ENCODE measurements at regions not wholly inside any gene's neighbourhood (a gene's known extent, or its start where the extent isn't known, plus 50 kb on each side); places are given as distances from the start of the nearest gene placed in this dataset.

GRCh38 chr22:46097268-46097900, 52.9 kb upstream of the PPARA start:
- H3K4me2 ChIP-seq (ENCODE audit: control insufficient read depth, extremely low read depth, insufficient read depth, low read depth, low read length): no peak overlapping the region
- no peaks in the 10 kb centered on the region for H3K27me3 ChIP-seq (ENCODE audit: control insufficient read depth, extremely low read depth, insufficient read depth, low read length)
- H3K79me2 ChIP-seq (ENCODE audit: control insufficient read depth, insufficient read depth, low read length): peaks cover 79% of the 10 kb centered on the region
- dilution Hi-C loops (cut with MboI; ENCODE audit: extremely low pct_ligation_motif_present, low sequenced_read_pairs): no loop called here
- no peak overlapping the region for H2AFZ ChIP-seq (ENCODE audit: control insufficient read depth, low read length)
- no peak overlapping the region for H3K9ac ChIP-seq (ENCODE audit: control insufficient read depth, extremely low read depth, insufficient read depth, low read length)
- H3K27ac ChIP-seq (ENCODE audit: control insufficient read depth, insufficient read depth, low read length): no peak overlapping the region
- TF ChIP-seq CTCF (optimal IDR thresholded peaks at IDR 0.05 in 1 of 3, IDR thresholded peaks at IDR 0.05 in 1 of 3, conservative IDR thresholded peaks at IDR 0.05 in 1 of 3; ENCODE audit: extremely low read depth in 1 of 3, insufficient read depth in 2 of 3, low read length in 3 of 3) (no peak), EZH2 (IDR thresholded peaks at IDR 0.05; ENCODE audit: low read length) (no peak)
- DNase-seq (ENCODE audit: low read depth, low spot score) (no peak), FAIRE-seq (no peak)
- H3K4me3 ChIP-seq (ENCODE audit: control insufficient read depth in 2 of 3, extremely low read depth in 1 of 3, insufficient read depth in 2 of 3, low read depth in 1 of 3, low read length in 3 of 3): no peak overlapping the region
- peaks cover 29% of the 10 kb centered on the region for H3K4me1 ChIP-seq (ENCODE audit: control insufficient read depth, extremely low read depth, insufficient read depth, low read length)
- peaks cover 4% of the 10 kb centered on the region for H3K9me1 ChIP-seq (ENCODE audit: control insufficient read depth, extremely low read depth, insufficient read depth, low read length)
- peaks cover 37 to 73% of the 10 kb centered on the region in 2 experiments for H3K36me3 ChIP-seq (ENCODE audit: control insufficient read depth in 2 of 2, extremely low read depth in 1 of 2, insufficient read depth in 2 of 2, low read length in 2 of 2)
- H4K20me1 ChIP-seq (ENCODE audit: control insufficient read depth, extremely low read depth, insufficient read depth, low read length): peaks cover 66% of the 10 kb centered on the region
- no peaks in the 10 kb centered on the region for H3K9me3 ChIP-seq (ENCODE audit: control insufficient read depth, low read depth, low read length)

GRCh38 chr22:46098525-46099475, 51.5 kb upstream of the PPARA start:
- H3K9me1 ChIP-seq (ENCODE audit: control insufficient read depth, extremely low read depth, insufficient read depth, low read length): no peaks in the 10 kb centered on the region
- H3K4me3 ChIP-seq (ENCODE audit: control insufficient read depth in 2 of 3, extremely low read depth in 1 of 3, insufficient read depth in 2 of 3, low read depth in 1 of 3, low read length in 3 of 3): no peak overlapping the region
- H3K79me2 ChIP-seq (ENCODE audit: control insufficient read depth, insufficient read depth, low read length): peaks cover 67% of the 10 kb centered on the region
- TF ChIP-seq EZH2 (IDR thresholded peaks at IDR 0.05; ENCODE audit: low read length): no peak
- H3K9ac ChIP-seq (ENCODE audit: control insufficient read depth, extremely low read depth, insufficient read depth, low read length): no peak overlapping the region
- peaks cover 29 to 73% of the 10 kb centered on the region in 2 experiments for H3K36me3 ChIP-seq (ENCODE audit: control insufficient read depth in 2 of 2, extremely low read depth in 1 of 2, insufficient read depth in 2 of 2, low read length in 2 of 2)
- H3K27ac ChIP-seq (ENCODE audit: control insufficient read depth, insufficient read depth, low read length): no peak overlapping the region
- no peaks in the 10 kb centered on the region for H3K9me3 ChIP-seq (ENCODE audit: control insufficient read depth, low read depth, low read length)
- DNase-seq (ENCODE audit: low read depth, low spot score) (no peak), FAIRE-seq (no peak)
- peaks cover 40% of the 10 kb centered on the region for H3K4me1 ChIP-seq (ENCODE audit: control insufficient read depth, extremely low read depth, insufficient read depth, low read length)
- no peak overlapping the region for H3K4me2 ChIP-seq (ENCODE audit: control insufficient read depth, extremely low read depth, insufficient read depth, low read depth, low read length)
- H2AFZ ChIP-seq (ENCODE audit: control insufficient read depth, low read length): no peak overlapping the region
- H3K27me3 ChIP-seq (ENCODE audit: control insufficient read depth, extremely low read depth, insufficient read depth, low read length): no peaks in the 10 kb centered on the region
- dilution Hi-C loops (cut with MboI; ENCODE audit: extremely low pct_ligation_motif_present, low sequenced_read_pairs): no loop called here
- H4K20me1 ChIP-seq (ENCODE audit: control insufficient read depth, extremely low read depth, insufficient read depth, low read length): peaks cover 55% of the 10 kb centered on the region
